ENCODE measurements at regions not wholly inside any gene's neighbourhood (a gene's known extent, or its start where the extent isn't known, plus 50 kb on each side); places are given as distances from the start of the nearest gene placed in this dataset.

DNA sequence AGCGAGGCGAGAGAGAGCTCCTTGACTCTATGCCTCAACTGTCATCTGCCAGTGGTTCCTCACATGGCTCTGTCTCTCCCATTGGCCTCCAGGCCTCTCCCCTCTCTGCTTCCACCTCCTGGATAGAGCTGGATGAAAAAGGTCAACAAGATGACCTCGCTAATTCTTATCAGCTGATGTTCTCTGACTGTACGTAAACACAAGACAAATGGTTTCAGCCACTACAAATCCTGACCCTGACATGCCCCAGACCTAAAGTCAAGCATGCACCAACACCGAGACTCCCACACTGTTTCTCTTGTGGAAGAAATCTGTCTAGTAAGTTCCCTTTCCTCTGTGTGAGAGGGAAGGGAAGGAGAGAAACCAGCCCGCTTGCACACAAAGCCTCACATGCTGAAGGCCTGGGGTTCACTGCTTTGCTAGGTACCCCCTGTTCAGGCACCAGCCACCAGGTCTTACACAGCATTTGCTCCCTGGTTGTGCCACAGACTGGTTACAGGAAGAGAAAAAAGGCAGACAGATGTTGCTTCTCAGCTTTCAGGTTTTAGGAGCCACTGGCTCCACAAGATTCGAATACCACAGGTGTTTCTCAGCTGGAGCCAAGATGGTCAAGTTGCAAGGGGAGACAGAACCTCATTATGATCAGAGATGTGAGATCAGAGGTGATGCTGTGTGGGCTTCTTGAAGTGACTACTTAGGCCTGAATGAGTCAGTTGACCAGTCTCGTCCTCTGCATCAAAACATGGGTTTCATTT, 592.5 kb downstream of the CCDC171 start:
- TF ChIP-seq EZH2 (IDR thresholded peaks at IDR 0.05; ENCODE audit: low read length): no peak
- TF ChIP-seq, protein P1, sequence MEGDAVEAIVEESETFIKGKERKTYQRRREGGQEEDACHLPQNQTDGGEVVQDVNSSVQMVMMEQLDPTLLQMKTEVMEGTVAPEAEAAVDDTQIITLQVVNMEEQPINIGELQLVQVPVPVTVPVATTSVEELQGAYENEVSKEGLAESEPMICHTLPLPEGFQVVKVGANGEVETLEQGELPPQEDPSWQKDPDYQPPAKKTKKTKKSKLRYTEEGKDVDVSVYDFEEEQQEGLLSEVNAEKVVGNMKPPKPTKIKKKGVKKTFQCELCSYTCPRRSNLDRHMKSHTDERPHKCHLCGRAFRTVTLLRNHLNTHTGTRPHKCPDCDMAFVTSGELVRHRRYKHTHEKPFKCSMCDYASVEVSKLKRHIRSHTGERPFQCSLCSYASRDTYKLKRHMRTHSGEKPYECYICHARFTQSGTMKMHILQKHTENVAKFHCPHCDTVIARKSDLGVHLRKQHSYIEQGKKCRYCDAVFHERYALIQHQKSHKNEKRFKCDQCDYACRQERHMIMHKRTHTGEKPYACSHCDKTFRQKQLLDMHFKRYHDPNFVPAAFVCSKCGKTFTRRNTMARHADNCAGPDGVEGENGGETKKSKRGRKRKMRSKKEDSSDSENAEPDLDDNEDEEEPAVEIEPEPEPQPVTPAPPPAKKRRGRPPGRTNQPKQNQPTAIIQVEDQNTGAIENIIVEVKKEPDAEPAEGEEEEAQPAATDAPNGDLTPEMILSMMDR (optimal IDR thresholded peaks at IDR 0.05 in 1 of 3, IDR thresholded peaks at IDR 0.05 in 1 of 3, conservative IDR thresholded peaks at IDR 0.05 in 1 of 3; ENCODE audit: extremely low read depth in 1 of 3, insufficient read depth in 2 of 3, low read length in 3 of 3): no peak

DNA sequence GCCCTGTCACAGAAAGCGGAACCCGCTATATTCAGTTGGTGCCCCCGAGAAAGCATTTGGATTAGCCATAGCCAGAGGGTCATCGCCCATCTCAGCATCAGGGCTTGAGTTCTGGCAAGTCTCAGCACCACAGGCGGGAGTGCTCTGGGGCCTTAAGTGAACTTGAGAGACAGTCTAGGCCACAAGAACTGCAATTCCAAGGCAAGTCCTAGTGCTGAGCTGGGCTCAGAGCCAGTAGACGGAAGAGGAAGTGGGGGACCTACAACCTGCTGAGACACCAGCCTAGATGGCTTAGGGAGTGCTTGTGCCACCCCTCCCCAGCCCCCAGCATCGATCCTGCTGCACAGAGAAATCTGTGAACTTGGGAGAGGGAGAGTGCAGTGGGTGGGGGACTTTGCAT, 594.9 kb downstream of the CCDC171 start:
- dilution Hi-C loops (cut with MboI; ENCODE audit: extremely low pct_ligation_motif_present, low sequenced_read_pairs): no loop called here

More for the DNA sequence above, 592.5 kb downstream of the CCDC171 start:
- H3K4me3 ChIP-seq (ENCODE audit: control insufficient read depth in 2 of 3, extremely low read depth in 1 of 3, insufficient read depth in 2 of 3, low read depth in 1 of 3, low read length in 3 of 3): no peak overlapping the region
- H3K27me3 ChIP-seq (ENCODE audit: control insufficient read depth, extremely low read depth, insufficient read depth, low read length): no peaks in the 10 kb centered on the region
- FAIRE-seq (peak; percentile 56), DNase-seq (ENCODE audit: low read depth, low spot score) (no peak)
- no peaks in the 10 kb centered on the region for H3K79me2 ChIP-seq (ENCODE audit: control insufficient read depth, insufficient read depth, low read length)
- peaks cover 25% of the 10 kb centered on the region for H3K4me1 ChIP-seq (ENCODE audit: control insufficient read depth, extremely low read depth, insufficient read depth, low read length)
- peak overlapping the region; percentile 74 for H3K4me2 ChIP-seq (ENCODE audit: control insufficient read depth, extremely low read depth, insufficient read depth, low read depth, low read length)
- H3K9me1 ChIP-seq (ENCODE audit: control insufficient read depth, extremely low read depth, insufficient read depth, low read length): no peaks in the 10 kb centered on the region
- H4K20me1 ChIP-seq (ENCODE audit: control insufficient read depth, extremely low read depth, insufficient read depth, low read length): no peaks in the 10 kb centered on the region
- peak overlapping the region; percentile 44 for H3K9ac ChIP-seq (ENCODE audit: control insufficient read depth, extremely low read depth, insufficient read depth, low read length)
- H3K27ac ChIP-seq (ENCODE audit: control insufficient read depth, insufficient read depth, low read length): peak overlapping the region; percentile 83
- no peak overlapping the region for H2AFZ ChIP-seq (ENCODE audit: control insufficient read depth, low read length)
- H3K9me3 ChIP-seq (ENCODE audit: control insufficient read depth, low read depth, low read length): no peaks in the 10 kb centered on the region
- dilution Hi-C loops (cut with MboI; ENCODE audit: extremely low pct_ligation_motif_present, low sequenced_read_pairs): no loop called here
- no peaks in the 10 kb centered on the region for H3K36me3 ChIP-seq (ENCODE audit: control insufficient read depth in 2 of 2, extremely low read depth in 1 of 2, insufficient read depth in 2 of 2, low read length in 2 of 2)

More for the DNA sequence above, 594.9 kb downstream of the CCDC171 start:
- Histone ChIP-seq H3K79me2 (ENCODE audit: control insufficient read depth, insufficient read depth, low read length) (no peaks in the 10 kb centered on the region), H3K4me1 (ENCODE audit: control insufficient read depth, extremely low read depth, insufficient read depth, low read length) (peaks cover 37% of the 10 kb centered on the region), H3K27me3 (ENCODE audit: control insufficient read depth, extremely low read depth, insufficient read depth, low read length) (no peaks in the 10 kb centered on the region), H3K4me2 (ENCODE audit: control insufficient read depth, extremely low read depth, insufficient read depth, low read depth, low read length) (no peak overlapping the region), H3K36me3 (ENCODE audit: control insufficient read depth in 2 of 2, extremely low read depth in 1 of 2, insufficient read depth in 2 of 2, low read length in 2 of 2) (no peaks in the 10 kb centered on the region), H3K9me3 (ENCODE audit: control insufficient read depth, low read depth, low read length) (no peaks in the 10 kb centered on the region), H3K9me1 (ENCODE audit: control insufficient read depth, extremely low read depth, insufficient read depth, low read length) (no peaks in the 10 kb centered on the region), H3K4me3 (ENCODE audit: control insufficient read depth in 2 of 3, extremely low read depth in 1 of 3, insufficient read depth in 2 of 3, low read depth in 1 of 3, low read length in 3 of 3) (no peak overlapping the region), H4K20me1 (ENCODE audit: control insufficient read depth, extremely low read depth, insufficient read depth, low read length) (no peaks in the 10 kb centered on the region), H3K27ac (ENCODE audit: control insufficient read depth, insufficient read depth, low read length) (no peak overlapping the region), H3K9ac (ENCODE audit: control insufficient read depth, extremely low read depth, insufficient read depth, low read length) (no peak overlapping the region), H2AFZ (ENCODE audit: control insufficient read depth, low read length) (no peak overlapping the region)
- FAIRE-seq (no peak), DNase-seq (ENCODE audit: low read depth, low spot score) (no peak)
- TF ChIP-seq EZH2 (IDR thresholded peaks at IDR 0.05; ENCODE audit: low read length): no peak
- TF ChIP-seq, protein P1 (optimal IDR thresholded peaks at IDR 0.05 in 1 of 3, IDR thresholded peaks at IDR 0.05 in 1 of 3, conservative IDR thresholded peaks at IDR 0.05 in 1 of 3; ENCODE audit: extremely low read depth in 1 of 3, insufficient read depth in 2 of 3, low read length in 3 of 3): no peak
